H54 (cell line): ENCODE measurements at regions not wholly inside any gene's neighbourhood (a gene's known extent, or its start where the extent isn't known, plus 50 kb on each side); places are given as distances from the start of the nearest gene placed in this dataset.

Source experiments
- DNase-seq: peaks from one replicate; pipeline ENCODE4 v3.0.0; 2011; ENCODE audit warnings: low spot score, mixed read lengths; ENCODE audit not compliant: insufficient read length
- FAIRE-seq: peaks from 3 replicates; lab custom pipeline; 2011; peaks lifted over from hg19 to GRCh38; lab: Jason Lieb, UNC
- POLR2A ChIP-seq: IDR thresholded peaks from 2 replicates; pipeline ENCODE4 v1.6.1; 2011; ENCODE audit warnings: low read depth, mild to moderate bottlenecking, low read length

- no peak for DNase-seq
- no peak for TF ChIP-seq POLR2A
- FAIRE-seq, result no peak
Measured at GRCh38 chr2:123127236-123127635, 897.9 kb upstream of the CNTNAP5 start.

- FAIRE-seq (no peak), DNase-seq (no peak)
- no peak for TF ChIP-seq POLR2A
Measured at GRCh38 chr2:123128951-123129350, 896.1 kb upstream of the CNTNAP5 start.

GRCh38 chr2:123136419-123136818 lies 888.7 kb upstream of the CNTNAP5 start:
- no peak for FAIRE-seq
- TF ChIP-seq POLR2A, result no peak

GRCh38 chr2:123144082-123144481 lies 881.0 kb upstream of the CNTNAP5 start:
- FAIRE-seq, result no peak
- TF ChIP-seq POLR2A, result no peak
- DNase-seq, result no peak

More at GRCh38 chr2:123136419-123136818, 888.7 kb upstream of the CNTNAP5 start:
- DNase-seq, result no peak

DNA sequence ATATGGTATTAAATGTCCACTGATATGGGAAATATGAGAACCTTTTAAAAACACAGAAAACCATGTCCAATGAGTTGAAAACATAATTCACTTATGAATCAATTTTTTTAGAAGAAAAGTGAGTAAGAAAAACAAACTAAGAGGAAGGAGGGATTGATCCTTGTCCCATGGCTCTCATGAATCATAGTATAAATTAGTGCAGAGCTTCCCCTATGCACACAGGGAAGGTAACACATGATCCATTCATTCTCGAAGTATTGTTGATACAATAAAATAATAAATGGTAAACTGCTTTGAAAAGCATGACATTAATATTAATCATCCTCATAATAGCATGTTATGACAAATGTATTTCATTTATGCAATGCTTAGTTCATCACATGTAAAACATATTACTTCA lies 872.0 kb upstream of the CNTNAP5 start:
- DNase-seq (no peak), FAIRE-seq (no peak)
- TF ChIP-seq POLR2A, result no peak

DNA sequence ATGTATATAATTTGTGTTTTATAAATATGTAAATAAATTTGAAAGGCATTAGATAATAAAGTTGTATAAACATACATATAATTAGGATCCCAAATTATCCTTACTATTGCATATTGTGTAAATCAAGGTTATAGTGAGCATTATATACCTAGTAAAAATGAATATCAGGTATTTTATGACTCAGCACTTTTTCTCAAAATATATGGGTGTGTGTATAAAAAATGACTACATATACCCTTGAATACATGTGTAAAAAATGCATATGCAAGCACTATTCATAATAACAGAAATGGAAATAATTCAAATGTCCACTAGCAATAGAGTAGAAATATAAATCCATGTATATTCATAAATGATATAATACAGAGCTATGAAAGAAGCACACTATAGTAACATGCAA lies 870.9 kb upstream of the CNTNAP5 start:
- DNase-seq (no peak), FAIRE-seq (no peak)
- no peak for TF ChIP-seq POLR2A

GRCh38 chr2:123157016-123157415 lies 868.1 kb upstream of the CNTNAP5 start:
- DNase-seq (no peak), FAIRE-seq (no peak)

GRCh38 chr2:123162400-123163016 lies 862.6 kb upstream of the CNTNAP5 start:
- no peak for TF ChIP-seq POLR2A
- no peak for DNase-seq
- FAIRE-seq, result no peak

More at GRCh38 chr2:123157016-123157415, 868.1 kb upstream of the CNTNAP5 start:
- TF ChIP-seq POLR2A, result no peak

GRCh38 chr2:123163398-123163797 lies 861.7 kb upstream of the CNTNAP5 start:
- DNase-seq, result no peak
- TF ChIP-seq POLR2A, result no peak
- no peak for FAIRE-seq

GRCh38 chr2:123164216-123164615 lies 860.9 kb upstream of the CNTNAP5 start:
- FAIRE-seq, result no peak
- DNase-seq, result no peak
- no peak for TF ChIP-seq POLR2A

DNA sequence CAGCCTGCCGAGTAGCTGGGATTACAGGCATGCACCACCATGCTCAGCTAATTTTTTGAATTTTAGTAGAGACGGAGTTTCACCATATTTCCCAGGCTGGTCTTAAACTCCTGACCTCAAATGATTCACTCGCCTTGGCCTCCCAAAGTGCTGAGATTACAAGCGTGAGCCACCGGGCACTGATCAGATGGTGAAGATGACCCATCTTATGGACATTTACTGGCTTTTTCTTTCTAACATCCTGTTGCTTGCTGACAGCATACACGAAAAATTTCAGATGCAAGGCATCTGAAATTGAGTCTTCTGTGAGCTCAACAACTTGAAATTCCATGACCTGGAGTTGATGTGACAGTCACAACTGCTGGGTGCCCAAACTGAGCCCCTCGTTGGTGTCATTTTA lies 859.5 kb upstream of the CNTNAP5 start:
- no peak for TF ChIP-seq POLR2A
- DNase-seq (no peak), FAIRE-seq (no peak)

DNA sequence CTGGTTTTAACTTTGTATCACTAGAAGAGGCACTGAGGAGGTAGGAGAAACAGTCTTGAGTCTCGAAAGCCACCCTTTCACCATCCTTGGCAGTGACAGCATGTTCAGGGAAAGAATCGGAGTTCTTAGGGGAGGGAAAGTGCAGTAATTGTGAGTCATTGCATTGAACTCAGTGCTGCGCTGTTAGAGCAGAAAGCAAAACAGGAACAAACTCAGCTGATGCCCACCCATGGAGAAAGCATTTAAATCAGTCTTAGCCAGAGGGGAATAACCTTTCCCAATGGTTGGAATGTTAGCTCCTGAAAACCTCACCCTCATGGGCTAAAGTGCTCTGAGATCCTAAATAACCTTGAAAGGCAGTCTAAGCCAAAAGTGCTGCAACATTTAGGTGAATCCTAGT lies 845.6 kb upstream of the CNTNAP5 start:
- no peak for FAIRE-seq
- no peak for TF ChIP-seq POLR2A
- no peak for DNase-seq

GRCh38 chr2:123195957-123196356 lies 829.1 kb upstream of the CNTNAP5 start:
- no peak for DNase-seq
- TF ChIP-seq POLR2A, result no peak
- no peak for FAIRE-seq

- TF ChIP-seq POLR2A, result no peak
- FAIRE-seq (no peak), DNase-seq (no peak)
Measured at GRCh38 chr2:123200035-123200434, 825.1 kb upstream of the CNTNAP5 start.

DNA sequence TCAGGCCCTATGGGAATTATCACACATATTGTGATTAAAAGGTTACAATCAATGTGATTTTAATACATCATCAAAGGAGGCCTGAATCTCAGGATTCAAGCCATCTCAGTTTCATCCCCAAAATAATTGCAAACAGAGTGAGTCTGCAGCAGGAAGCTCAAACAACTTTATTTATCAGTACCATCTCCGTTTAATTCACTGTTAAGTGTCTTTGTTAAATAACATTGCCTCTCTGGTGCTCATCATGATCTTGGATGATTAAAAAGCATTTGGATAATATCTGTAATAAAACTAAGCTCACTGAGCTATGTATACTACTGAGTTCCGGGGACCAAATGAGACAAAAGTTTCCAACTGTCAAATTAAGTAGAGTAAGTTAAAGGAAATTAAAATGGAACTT lies 817.8 kb upstream of the CNTNAP5 start:
- no peak for DNase-seq
- no peak for FAIRE-seq
- TF ChIP-seq POLR2A, result no peak

- DNase-seq (no peak), FAIRE-seq (no peak)
- TF ChIP-seq POLR2A, result no peak
Measured at GRCh38 chr2:123209202-123209601, 815.9 kb upstream of the CNTNAP5 start.

DNA sequence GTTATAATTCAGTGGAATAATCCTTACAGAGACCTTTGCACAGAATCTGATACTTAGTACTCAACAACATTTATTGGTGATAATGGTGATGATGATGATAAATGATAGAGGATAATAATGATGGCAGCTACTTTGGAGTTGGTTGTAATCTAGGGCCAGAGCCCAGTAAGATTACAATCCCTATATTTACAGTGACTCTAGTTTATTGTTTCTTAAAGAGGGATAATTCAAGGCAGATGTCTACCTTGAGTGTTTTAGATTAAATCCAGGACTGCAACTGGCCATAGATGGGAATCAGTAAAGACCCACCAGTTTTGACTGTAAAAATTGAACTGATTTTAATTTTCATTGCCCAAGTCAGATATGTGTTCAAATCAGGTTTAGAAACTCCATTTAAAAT lies 813.9 kb upstream of the CNTNAP5 start:
- FAIRE-seq (no peak), DNase-seq (no peak)
- no peak for TF ChIP-seq POLR2A
